Testis (tissue), 2 donors: ENCODE measurements at regions not wholly inside any gene's neighbourhood (a gene's known extent, or its start where the extent isn't known, plus 50 kb on each side); places are given as distances from the start of the nearest gene placed in this dataset.

ENCODE experiments used
- POLR2A ChIP-seq: fragments of 450-650 bp; IDR thresholded peaks from one replicate; pipeline ENCODE4 v1.6.1; 2017; ENCODE audit warnings: antibody characterized with exemption, mild to moderate bottlenecking, moderate library complexity
- TF ChIP-seq, protein P1 (sequence below), 3 experiments: fragments of 450-650 bp in 2 of 3; fragments of 200-600 bp in 1 of 3; sonication (generic) in 1 of 3; IDR thresholded peaks; one replicate each; pipeline ENCODE4 v1.5.1; 2016 to 2019; ENCODE audit warnings: antibody characterized with exemption in 3 of 3, mild to moderate bottlenecking in 2 of 3, moderate library complexity in 1 of 3

DNA sequence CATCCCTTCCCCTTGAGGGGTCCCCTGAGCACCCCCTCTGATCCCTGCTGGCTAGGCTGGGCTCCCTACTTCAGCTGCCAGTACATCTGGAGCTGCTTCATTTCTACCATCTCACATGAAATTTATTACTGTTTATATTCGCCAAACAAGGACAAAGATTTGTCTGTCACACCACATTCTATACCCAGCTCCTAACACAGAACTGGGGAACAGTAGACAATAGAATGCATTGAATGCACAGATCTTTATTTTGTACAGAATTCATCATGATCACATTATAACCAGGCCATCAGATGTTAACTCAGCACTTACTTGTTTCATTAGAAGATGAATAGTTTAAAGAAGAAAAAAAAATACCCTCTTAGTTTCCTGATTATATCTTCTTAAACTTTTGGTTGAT, 159.4 kb downstream of the KLF5 start:
- TF ChIP-seq, protein P1, sequence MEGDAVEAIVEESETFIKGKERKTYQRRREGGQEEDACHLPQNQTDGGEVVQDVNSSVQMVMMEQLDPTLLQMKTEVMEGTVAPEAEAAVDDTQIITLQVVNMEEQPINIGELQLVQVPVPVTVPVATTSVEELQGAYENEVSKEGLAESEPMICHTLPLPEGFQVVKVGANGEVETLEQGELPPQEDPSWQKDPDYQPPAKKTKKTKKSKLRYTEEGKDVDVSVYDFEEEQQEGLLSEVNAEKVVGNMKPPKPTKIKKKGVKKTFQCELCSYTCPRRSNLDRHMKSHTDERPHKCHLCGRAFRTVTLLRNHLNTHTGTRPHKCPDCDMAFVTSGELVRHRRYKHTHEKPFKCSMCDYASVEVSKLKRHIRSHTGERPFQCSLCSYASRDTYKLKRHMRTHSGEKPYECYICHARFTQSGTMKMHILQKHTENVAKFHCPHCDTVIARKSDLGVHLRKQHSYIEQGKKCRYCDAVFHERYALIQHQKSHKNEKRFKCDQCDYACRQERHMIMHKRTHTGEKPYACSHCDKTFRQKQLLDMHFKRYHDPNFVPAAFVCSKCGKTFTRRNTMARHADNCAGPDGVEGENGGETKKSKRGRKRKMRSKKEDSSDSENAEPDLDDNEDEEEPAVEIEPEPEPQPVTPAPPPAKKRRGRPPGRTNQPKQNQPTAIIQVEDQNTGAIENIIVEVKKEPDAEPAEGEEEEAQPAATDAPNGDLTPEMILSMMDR (IDR thresholded peaks at IDR 0.05) = no peak
- no peak for TF ChIP-seq POLR2A
